ENCODE measurements at regions not wholly inside any gene's neighbourhood (a gene's known extent, or its start where the extent isn't known, plus 50 kb on each side); places are given as distances from the start of the nearest gene placed in this dataset.

GRCh38 chr1:114207635-114208034 lies 54.0 kb upstream of the SYT6 start:
- WGBS, 2 donors: 67 to 75% methylated on average over 11 of the region's 11 CpGs
- intact Hi-C loops (cut with DNase I): no loop called here
- ATAC-seq: no peak
- Histone ChIP-seq H3K4me1 (no peaks in the 10 kb centered on the region), H3K27me3 (no peaks in the 10 kb centered on the region), H3K27ac (no peak overlapping the region), H3K4me3 (no peak overlapping the region), H3K36me3 (no peaks in the 10 kb centered on the region), H3K9me3 (no peaks in the 10 kb centered on the region)
- TF ChIP-seq, protein P1, sequence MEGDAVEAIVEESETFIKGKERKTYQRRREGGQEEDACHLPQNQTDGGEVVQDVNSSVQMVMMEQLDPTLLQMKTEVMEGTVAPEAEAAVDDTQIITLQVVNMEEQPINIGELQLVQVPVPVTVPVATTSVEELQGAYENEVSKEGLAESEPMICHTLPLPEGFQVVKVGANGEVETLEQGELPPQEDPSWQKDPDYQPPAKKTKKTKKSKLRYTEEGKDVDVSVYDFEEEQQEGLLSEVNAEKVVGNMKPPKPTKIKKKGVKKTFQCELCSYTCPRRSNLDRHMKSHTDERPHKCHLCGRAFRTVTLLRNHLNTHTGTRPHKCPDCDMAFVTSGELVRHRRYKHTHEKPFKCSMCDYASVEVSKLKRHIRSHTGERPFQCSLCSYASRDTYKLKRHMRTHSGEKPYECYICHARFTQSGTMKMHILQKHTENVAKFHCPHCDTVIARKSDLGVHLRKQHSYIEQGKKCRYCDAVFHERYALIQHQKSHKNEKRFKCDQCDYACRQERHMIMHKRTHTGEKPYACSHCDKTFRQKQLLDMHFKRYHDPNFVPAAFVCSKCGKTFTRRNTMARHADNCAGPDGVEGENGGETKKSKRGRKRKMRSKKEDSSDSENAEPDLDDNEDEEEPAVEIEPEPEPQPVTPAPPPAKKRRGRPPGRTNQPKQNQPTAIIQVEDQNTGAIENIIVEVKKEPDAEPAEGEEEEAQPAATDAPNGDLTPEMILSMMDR (IDR thresholded peaks at IDR 0.05): no peak
- no peak for DNase-seq
- no peak for FAIRE-seq

DNA sequence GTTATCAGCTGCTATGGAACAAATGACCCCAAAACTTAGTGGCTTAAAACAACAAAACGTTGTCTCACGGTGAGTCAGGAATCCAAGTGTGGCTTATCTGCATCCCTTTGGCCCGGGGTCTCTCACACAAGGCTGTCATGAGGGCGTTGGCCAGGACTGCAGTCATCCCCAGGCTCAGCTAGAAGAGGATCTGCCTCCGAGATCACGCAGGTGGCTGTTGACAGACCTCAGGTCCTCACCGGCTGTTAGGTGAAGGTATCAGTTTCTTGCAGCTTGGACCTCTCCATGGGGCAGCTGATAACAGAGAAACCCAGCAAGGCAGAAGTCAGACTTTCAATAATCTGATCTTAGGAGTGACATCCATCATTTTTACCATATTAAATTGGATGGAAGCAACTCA lies 52.7 kb upstream of the SYT6 start:
- 44 to 47% methylated on average over 7 of the region's 7 CpGs for WGBS, 2 donors
- no peaks in the 10 kb centered on the region for H3K4me1 ChIP-seq
- H3K36me3 ChIP-seq: no peaks in the 10 kb centered on the region
- no peak overlapping the region for H3K4me3 ChIP-seq
- TF ChIP-seq, protein P1 (IDR thresholded peaks at IDR 0.05): no peak
- no peaks in the 10 kb centered on the region for H3K27me3 ChIP-seq
- DNase-seq (no peak), FAIRE-seq (no peak), ATAC-seq (no peak)
- H3K27ac ChIP-seq: no peak overlapping the region
- H3K9me3 ChIP-seq: no peaks in the 10 kb centered on the region
- intact Hi-C loops (cut with DNase I): no loop called here

- no peak for FAIRE-seq
- 49 to 51% methylated on average over 5 of the region's 5 CpGs for WGBS, 2 donors
- intact Hi-C loops (cut with DNase I): no loop called here
Observed at GRCh38 chr1:114203595-114204128, 50.0 kb upstream of the SYT6 start.

More at GRCh38 chr1:114203595-114204128, 50.0 kb upstream of the SYT6 start:
- Histone ChIP-seq H3K9me3 (no peaks in the 10 kb centered on the region), H3K27me3 (no peaks in the 10 kb centered on the region), H3K27ac (no peak overlapping the region), H3K4me3 (no peak overlapping the region), H3K36me3 (no peaks in the 10 kb centered on the region), H3K4me1 (no peaks in the 10 kb centered on the region)
- TF ChIP-seq, protein P1 (IDR thresholded peaks at IDR 0.05): no peak
- ATAC-seq (no peak), DNase-seq (no peak)
